ENCODE measurements at regions not wholly inside any gene's neighbourhood (a gene's known extent, or its start where the extent isn't known, plus 50 kb on each side); places are given as distances from the start of the nearest gene placed in this dataset.

DNA sequence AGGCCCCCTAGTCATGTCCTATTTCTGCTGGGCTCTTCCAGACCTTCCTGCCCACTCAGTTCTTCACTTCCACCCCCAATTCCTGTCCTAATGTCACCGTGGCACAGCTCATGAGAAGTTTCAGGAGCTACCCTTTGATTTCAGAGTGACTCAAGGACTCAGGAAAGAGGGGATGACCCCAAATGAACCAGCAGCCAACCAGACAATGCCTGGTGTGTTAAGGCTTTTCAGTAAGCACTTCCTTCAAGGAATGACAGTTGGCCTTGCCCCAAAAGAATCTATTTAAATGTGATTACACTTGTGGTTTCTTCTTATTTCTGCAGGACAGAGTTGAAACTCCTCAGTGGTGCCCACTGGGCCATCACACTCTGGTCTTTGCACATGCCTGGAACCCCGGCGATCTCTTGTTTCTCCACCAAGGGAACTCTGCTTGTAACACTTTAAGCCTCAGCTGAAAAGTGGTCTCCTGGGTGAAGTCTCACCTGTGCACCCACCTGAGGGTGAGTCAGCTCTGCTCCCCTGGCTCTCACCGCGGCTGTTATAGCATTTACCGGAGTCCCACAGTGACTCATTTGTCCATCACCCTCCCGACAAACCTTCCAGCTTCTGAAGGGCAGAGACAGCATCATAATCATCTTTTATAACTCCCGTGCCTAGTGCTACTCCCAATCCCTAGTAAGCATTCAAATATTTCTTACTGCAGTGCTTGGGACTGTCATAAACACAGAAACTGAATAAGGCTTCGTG, 123.0 kb upstream of the SVIL start:
- DNase-seq (ENCODE audit: low read depth) = peak; percentile 94

DNA sequence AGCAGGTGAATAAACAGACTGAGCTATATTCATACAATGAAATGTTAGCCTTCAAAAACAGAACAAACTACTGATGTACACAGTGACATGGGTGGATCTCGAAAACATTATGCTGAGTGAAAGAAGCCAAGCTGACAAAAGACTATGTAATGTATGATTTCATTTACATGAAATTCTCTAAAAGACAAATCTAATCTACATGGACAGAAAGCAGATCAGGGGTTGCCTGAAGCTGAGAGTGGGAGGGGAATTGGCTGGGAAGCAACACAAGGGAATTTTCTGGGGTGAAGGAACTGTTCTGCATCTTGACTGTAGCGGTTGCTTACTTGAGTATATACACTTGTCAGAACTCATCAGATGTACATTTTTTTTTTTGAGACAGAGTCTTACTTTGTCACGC, 121.7 kb upstream of the SVIL start:
- DNase-seq (ENCODE audit: low read depth) = no peak

DNA sequence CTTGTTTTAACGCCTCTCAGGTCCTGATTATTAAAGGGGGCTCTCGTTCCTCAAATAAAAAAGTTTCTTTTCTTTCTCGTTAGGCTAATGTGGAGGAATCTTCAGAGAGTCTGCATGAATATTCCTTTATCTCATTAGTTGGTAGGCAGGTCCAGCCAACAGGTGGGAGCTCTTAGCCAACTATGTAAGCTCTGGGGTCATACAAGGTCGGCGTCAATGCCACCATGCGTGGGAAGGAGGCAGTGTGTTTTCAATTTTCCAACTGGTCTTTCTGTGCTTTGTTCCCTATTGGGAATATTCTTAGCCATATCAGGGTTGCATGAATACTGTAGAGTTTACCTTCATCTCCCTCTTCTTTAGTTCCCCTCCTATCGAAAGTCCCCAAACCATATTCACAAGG, 118.5 kb upstream of the SVIL start:
- no peak for DNase-seq (ENCODE audit: low read depth)

DNA sequence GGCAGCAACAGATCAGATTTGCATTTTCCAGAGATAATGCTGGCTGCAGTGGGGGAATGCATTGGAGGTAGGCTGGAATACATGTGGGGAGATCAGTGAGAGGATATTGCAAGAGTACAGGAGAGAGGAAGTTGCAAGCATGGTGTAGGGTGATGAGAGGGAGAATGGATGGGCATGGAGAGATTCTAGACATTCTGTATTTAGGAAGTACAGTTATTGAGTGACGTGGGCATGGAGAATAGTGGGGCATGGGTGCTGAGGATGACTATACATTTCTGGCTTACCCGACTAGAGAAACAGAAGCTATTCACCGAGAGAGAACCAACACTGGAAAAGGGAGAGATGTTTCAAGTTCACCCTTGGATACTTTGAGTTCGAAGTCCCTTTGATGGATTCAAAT, 116.9 kb upstream of the SVIL start:
- DNase-seq (ENCODE audit: low read depth) = no peak

DNA sequence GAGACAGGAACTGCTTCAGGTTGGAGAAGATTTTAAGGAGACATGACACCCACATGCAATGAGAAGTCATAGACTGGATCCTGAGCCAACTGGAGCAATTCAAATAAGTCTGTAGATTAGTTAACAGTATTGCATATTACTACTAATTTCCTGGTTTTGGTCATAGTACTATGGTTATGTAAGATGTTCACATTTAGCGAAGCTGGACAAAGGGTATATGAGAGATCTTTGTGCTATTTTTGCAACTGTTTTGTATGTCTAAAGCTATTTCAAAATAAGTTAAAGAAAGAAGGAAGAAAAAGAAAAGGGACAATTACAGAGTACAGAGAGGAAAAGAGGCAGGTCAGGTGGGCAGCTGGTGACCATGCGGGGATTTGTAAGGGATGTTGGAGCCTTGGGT, 116.5 kb upstream of the SVIL start:
- no peak for DNase-seq (ENCODE audit: low read depth)

DNA sequence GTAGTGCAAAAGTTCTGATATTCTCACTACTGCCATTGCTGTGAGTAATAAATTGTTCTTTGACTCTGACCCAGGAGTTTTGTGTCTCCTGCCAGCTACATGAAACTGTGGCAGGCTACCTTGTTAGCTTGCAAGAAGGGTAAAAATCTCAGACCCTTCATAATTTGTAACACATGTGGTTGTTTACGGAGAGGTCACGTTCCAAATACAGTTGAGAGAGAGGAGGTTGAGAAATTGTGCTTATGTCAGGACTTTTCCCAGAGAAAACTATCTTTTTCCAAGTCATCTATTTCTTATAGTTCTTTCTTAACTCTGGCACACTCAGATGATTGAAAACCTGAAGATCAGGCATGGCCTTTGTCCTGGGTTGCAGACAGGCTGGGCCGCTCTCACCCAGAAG, 114.4 kb upstream of the SVIL start:
- DNase-seq (ENCODE audit: low read depth) = no peak

DNA sequence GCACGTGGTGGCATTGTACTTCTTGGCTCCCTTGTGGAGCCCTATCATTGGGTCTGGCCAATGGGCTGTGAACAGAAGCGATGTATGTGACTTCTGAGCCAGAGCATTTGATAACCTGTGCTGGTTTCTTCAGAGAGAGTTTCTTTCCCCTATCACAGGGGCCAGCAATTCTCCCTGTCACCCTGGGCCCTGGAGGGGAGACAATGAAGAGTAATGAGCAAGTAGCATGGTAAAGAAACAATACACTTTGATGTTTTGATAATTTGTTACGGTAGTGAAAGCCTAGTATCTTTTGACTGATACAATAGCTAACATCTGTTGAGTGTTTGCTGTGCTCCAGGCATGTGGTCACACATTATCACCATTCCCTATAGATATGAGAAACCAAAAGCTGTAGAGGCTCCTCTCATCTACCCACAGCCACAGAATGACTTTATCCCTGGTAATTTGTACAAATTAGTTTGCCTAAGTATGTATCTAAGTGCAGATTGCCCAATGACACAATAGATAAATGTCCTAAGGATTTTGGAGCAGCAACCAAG, 113.4 kb upstream of the SVIL start:
- no peak for DNase-seq (ENCODE audit: low read depth)

DNA sequence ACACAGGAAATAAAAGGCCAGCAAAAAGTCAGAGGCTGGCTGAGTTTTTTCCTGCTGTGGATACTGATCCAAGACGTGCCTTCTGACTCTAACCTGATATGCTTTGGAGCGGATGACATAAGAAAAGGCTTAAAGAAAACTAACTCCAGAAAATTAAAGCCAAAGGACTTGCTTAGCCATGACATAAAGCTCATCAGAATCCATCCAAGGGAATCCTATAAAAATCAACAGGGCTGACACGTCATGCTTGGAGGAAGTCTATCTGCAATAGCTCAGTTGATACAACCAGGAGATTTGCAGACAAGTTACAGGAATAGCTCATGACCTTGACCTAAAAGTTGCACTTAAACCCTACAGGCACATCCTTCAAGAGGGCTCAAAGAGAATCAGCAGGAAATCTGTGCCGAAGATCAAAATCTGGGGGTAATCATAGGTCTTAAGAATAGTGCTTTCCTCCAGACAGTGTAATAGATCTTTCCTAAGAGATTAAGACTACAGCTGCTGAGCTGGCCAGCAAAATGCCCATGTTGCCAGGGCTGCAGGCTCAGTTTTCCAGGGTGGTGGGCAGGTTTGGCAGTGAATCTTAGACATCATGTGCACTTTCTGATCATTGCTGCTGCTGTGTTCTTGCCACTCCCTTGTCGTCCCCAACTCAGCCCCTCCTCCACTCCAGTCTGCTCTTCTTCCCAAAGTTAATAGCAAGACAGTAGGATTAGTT, 111.5 kb upstream of the SVIL start:
- no peak for DNase-seq (ENCODE audit: low read depth)

DNA sequence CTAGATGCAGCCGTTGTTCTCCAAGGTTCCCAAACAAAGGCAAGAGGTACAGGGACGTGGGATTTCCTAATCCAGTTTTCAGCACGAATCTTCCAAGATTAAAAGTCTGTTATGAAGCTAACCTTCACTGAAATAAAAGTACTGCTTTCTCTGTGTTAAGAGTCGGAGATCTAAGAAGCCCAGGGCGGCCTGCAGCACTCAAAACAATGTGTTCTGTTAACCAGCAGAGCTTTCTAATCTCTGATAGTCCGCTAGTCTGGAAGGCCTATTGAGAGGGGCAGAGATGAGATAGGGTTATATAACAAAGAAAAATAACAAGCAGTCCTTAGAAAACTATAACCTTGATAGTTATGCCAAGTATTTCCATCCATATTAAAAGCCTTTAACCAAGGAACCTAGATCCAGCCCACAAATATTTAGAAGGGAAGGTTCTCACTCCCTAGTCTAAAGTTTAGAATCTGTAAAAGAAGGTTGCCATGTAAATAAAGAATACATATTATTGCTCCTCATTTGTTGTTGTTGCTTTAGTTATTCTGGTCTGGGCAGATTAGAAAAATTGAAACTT, 106.3 kb upstream of the SVIL start:
- no peak for DNase-seq (ENCODE audit: low read depth)

DNA sequence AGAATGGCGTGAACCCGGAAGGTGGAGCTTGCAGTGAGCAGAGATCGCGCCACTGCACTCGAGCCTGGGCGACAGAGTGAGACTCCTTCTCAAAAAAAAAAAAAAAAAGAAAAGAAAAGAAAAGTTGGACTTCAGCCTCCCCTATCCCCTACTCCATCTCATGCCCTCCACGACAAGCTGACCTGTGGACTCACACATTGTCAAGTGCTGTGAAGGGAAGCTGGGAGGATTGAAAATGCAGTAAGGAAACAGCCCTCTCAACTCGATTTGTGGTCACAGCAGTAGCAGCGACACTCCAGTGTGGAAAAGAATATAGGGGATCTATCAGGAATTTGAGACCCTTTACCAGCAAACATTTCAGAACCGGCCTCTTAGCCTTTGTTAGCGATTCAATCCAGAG, 103.6 kb upstream of the SVIL start:
- DNase-seq (ENCODE audit: low read depth) = no peak

DNA sequence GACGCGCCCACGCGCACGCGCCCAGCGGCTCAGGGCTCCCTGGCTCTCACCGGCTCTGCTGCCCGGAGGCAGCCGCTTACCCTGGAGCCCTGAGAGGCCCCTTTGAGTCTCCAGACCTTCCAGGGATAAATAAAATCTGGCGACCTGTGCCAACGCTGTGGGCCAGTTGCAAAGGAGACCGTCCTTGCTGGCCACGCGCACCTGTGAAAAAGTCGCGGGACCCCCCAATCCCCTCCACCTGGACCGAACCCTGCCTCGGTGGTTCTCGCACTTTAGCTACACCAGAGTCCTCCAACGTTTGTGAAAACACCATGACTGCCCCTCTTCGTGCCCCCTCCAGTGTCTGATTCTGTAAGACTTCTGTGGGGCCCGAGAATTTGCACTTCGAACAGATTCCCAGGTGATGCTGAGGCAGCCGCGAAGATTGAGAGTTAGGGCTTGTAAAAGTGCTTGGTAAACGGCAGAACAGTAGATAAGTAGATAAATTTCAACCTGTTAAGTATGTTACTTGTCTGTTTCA, 102.4 kb upstream of the SVIL start:
- no peak for DNase-seq (ENCODE audit: low read depth)

DNA sequence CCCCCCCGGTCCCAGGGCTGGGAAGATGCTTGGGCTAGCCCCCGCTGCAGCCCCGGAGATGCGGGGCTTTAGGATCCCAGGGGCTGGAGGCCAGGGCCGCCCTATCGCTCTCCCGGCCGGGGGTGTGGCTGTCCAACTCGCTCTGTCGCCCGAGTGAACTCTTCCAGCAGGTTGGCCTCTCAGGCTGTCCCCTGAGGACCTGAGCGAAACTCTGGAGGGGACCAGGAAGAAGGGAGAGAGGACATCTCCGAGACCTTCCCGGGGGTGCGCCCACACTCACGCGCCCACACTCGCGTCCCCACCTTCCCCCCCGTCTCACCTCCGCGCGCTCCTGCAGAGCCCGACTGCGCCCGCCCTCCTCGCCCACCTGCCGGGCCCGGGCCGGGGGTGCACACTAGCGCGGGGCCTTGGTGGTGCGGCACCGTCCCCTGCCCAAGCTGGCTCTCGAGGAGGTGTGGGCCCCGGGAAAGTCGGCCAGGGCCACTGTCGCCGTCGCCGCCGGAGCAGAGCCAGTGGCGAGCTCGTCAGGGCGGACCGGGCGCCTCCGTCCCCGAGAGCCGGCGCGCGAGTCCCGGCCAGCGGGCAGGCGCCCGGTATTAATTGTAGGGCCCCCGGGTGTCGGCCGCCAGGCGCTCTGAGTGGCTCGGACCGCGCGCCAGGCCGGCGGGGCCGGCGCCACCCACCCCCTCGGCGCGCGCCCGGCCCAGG, 101.7 kb upstream of the SVIL start:
- no peak for DNase-seq (ENCODE audit: low read depth)

DNA sequence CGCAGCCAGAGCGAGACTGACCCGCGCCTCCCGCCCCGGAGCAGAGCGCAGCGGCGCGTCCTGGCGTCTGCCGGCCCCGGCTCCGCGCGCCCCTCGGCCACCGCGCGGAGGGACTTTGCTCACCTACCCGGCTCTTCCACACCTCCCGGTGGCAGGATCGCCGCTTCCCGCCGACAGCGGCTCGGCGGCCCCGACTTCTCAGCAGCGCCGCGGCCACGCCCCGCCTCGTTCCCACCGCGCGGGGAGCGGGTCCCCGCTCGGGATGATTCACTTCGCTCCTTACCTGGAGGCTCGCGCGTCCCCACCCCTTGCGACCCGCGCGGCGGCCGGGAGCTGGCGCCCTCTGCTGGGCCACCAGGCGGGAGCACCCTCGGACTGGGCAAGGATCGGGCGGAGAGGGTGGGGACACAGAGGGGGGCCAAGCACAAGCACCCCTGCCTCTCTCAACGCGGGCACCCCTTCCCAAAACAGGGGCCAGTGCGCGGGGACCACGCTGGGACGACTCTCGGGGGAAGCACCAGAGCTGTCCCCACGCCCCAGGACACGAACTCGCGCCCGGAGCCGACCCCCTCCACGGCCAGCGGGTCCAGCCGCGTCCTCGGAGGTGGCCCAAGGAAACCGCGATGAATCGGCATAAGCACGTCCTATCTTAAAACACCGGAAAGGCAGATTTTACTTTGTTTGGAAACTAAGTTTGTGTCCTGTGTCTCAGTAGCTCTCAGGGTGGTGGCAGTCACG, 101.0 kb upstream of the SVIL start:
- DNase-seq (ENCODE audit: low read depth) = peak; percentile 53

DNA sequence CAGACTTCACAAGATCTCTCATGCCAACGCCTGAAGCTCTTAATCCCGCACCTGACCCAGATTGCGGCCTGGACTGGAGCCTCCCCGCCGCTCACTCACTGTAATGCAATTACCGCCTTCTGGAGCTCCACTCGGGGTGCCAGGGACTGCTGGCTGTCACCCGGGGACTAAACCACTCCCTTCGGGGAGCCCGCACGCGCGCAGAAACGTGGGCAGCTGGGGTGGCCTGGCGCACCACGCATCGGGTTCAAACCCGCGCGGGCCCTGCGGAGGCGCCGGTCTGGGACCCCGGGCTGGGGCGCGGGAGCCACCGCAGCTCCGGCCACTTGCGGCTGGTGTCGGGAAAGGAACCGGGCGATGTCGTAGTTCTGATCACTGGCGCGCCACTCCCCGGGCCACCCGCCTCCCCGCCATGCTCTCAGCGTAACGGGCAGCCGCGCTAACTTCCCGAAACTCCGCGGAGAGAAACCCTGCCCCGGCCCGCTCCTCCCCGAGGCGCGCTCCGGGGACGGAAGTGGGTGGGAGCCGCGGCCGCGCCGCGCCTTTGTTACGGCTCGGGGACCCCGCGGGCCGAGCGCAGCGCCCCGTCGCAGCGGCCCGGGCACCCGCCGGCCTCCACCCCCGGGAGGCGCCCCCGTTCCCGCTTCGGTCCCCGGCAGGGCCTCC, 100.3 kb upstream of the SVIL start:
- no peak for DNase-seq (ENCODE audit: low read depth)

DNA sequence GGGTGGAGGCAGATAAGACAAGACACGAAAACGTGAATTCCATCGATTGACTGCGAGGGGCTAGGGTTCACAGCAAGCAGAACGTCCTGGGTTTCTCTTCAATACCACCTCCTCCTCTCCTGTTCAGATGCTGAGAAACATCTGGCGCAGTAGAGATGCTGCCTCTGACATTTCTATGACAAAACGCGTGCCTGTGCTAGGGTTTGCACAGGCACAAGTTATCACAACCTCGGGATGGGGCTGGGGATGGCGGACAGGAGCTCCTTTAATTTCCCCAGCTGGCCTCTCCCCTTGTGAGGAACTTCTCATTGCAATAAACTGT, 99.8 kb upstream of the SVIL start:
- no peak for DNase-seq (ENCODE audit: low read depth)

DNA sequence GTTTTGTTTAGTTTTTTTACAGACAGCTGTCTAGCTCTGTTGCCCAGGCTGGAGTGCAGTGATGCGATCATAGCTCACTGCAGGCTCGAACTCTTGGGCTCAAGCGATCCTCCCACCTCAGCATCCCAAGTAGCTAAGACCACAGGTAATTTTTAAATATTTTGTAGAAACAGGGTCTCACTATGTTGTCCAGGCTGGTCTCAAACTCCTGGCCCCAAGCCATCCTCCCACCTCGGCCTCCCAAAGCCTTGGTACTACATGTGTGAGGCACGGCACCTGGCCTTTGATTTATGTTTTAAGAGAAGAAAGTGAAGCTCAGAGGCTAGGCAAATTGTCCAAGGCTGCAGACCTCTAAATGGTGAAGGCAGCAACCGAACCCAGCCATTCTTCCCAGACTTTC, 98.6 kb upstream of the SVIL start:
- DNase-seq (ENCODE audit: low read depth) = no peak

DNA sequence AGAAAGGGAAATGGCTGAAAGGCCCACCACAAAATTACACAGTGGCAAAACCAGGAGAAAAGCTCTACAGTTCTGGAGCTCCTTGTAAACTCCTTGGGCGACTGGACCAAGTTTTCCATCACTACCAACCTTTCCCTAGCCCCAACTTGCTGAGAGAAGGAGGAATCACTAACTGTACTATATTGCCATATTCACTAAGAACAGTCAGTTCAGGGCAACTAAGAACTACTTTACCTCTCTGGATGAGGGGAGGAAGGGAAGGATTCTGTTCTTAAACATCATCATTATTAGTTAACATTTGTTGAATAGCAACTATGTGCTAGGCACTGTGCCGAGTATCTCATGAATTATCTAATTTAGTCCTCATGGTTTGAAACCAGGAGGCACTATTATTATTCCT, 98.1 kb upstream of the SVIL start:
- DNase-seq (ENCODE audit: low read depth) = no peak

DNA sequence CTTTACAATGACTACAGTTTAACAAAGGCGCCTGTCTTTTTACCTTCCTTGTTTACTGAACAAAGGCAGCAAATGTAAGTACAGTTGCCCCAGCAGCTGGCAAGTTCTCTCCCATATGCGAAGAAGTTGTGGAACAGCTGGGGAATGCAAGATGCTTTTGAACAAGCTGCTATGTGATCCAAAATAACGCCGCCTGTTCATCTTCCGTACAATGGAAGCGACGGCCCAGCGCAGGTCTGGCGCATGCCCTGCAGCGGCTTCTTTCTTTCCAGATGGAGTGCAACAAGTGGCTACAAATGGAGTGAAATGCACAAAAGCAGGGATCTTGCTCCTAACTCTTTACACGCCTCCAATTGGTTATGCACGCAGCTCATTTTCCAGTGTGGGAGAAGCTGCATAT, 97.0 kb upstream of the SVIL start:
- no peak for DNase-seq (ENCODE audit: low read depth)

DNA sequence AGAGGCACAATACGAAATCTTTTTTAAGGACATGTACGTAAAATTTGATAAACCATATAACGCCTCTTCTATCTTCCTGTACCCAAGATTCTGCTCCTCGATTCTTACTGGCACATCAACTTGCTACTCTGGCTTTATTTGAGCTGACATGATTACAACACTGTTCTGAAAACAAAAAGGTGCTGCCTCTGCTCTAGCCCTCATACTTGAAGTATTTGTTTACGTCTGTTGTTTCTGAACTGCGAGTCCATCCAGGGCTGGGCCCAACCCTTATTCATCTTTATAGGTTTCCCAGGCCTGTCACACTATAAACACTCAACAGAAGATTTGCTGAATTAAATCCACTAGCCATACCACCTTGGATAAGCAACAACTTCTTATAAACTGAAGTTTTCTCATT, 96.2 kb upstream of the SVIL start:
- no peak for DNase-seq (ENCODE audit: low read depth)

DNA sequence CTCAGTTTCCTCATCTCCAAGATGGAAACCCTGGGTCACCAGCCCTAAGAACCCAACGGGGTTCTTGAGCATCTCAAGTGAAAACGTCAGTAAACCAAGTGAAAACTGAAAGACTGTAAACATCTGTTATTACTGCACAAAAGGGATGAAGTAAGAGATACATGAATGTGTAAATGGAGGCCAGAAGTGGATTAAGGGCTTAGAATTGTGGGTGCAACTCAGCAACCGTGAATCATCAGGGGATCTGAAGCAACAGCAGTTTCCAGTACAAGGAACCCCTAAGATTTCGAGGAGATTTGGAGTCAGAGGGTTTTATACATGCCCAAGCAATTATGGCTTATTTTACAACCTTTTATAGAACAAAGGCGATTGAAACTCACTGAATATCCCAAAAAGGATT, 95.7 kb upstream of the SVIL start:
- DNase-seq (ENCODE audit: low read depth) = no peak

DNA sequence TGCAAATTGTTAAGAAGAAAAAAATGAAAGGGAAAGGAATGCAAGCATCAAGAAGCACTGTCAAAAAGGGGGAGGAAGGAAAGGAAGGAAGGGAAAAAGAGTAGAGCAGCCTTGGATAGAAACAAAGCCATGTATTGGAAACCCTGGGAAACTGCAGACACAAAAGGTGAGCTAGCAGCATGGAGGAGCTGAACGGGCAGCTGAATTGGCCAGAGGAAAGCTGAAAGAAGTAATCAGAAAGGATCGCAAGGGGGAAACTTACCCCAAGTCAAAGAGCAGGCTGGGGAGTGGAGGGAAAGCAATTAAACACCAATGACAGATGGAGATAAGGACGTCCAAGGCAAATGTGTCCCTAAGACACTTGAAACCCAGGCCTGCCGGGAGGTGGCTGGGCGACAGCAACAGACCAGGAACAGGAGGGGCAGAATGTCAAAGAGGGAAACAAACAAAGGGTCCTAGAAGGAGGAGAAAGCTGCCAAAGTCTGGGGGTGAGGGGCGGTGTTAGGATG, 93.8 kb upstream of the SVIL start:
- no peak for DNase-seq (ENCODE audit: low read depth)
